GM12878 (cell line): ENCODE measurements at regions not wholly inside any gene's neighbourhood (a gene's known extent, or its start where the extent isn't known, plus 50 kb on each side); places are given as distances from the start of the nearest gene placed in this dataset.

Source experiments
- ATAC-seq: fragments of 200-7000 bp; cut with Tn5 transposase; 3 replicates; pipeline ENCODE4 v1.9.1; 2020; ENCODE audit warnings: mild to moderate bottlenecking, moderate library complexity
- BruUV-seq: library from RNA; stranded (reverse); fragments of 400-500 nt; replicated peaks from 2 replicates; lab custom pipeline; 2021; lab: Mats Ljungman, UMichigan
- CTCF ChIA-PET: fragments of 300-600 bp; sonication (Branson Sonifier 250); formaldehyde crosslinking; extraction: SDS; loops from one replicate; lab custom pipeline; 2021; ENCODE audit warnings: inconsistent platforms; lab: Yijun Ruan, JAX
- POLR2A ChIA-PET: fragments of 350-600 bp; formaldehyde crosslinking; extraction: SDS; loops from one replicate; lab custom pipeline; 2021; ENCODE audit warnings: inconsistent platforms; lab: Charles Lee
- RAD21 ChIA-PET: fragments of 300-600 bp; sonication (Branson Sonifier 250); formaldehyde crosslinking; loops from one replicate; lab custom pipeline; 2023; ENCODE audit warnings: antibody characterized with exemption; ENCODE audit not compliant: unreplicated experiment; lab: Charles Lee
- SMC1A ChIA-PET: fragments of 300-600 bp; sonication (Branson Sonifier 250); formaldehyde crosslinking; loops from one replicate; lab custom pipeline; 2023; ENCODE audit not compliant: unreplicated experiment, uncharacterized antibody; lab: Charles Lee
- DNase-seq: peaks from one replicate; pipeline ENCODE4 v3.0.0-alpha.2; 2011; ENCODE audit warnings: low read depth, low spot score
- FAIRE-seq: peaks from 3 replicates; lab custom pipeline; 2011; peaks lifted over from hg19 to GRCh38; lab: Jason Lieb, UNC
- H2AFZ ChIP-seq: 2 replicates; pipeline ENCODE4 v1.6.0; 2011; ENCODE audit warnings: low read depth, low read length, control low read depth; ENCODE audit not compliant: control insufficient read depth
- H3K27ac ChIP-seq: 2 replicates; pipeline ENCODE4 v1.5.1; 2011; ENCODE audit warnings: control low read depth; ENCODE audit not compliant: control insufficient read depth, insufficient read depth
- H3K27me3 ChIP-seq, 2 experiments: replicated peaks in 1 of 2; 2 replicates each; pipeline versions ENCODE4 v1.6.0 to v1.6.1; 2011; ENCODE audit warnings: low read length in 1 of 2; ENCODE audit not compliant: control insufficient read depth in 2 of 2, insufficient read depth in 2 of 2
- H3K36me3 ChIP-seq, 2 experiments: 2 replicates each; pipeline ENCODE4 v1.5.1; 2011; ENCODE audit warnings: low read length in 1 of 2; ENCODE audit not compliant: control insufficient read depth in 2 of 2, insufficient read depth in 2 of 2
- H3K4me1 ChIP-seq: 2 replicates; pipeline ENCODE4 v1.6.1; 2011; ENCODE audit warnings: mild to moderate bottlenecking, low read length, moderate library complexity, mixed read lengths; ENCODE audit not compliant: control insufficient read depth, insufficient read depth
- H3K4me2 ChIP-seq: 2 replicates; pipeline ENCODE4 v1.6.0; 2011; ENCODE audit warnings: control low read depth; ENCODE audit not compliant: control insufficient read depth, insufficient read depth
- H3K4me3 ChIP-seq: fragments of 200-600 bp; sonication (generic); 2 replicates; pipeline ENCODE4 v1.5.1; 2016
- H3K79me2 ChIP-seq: 2 replicates; pipeline ENCODE4 v1.6.0; 2011; ENCODE audit warnings: low read length; ENCODE audit not compliant: control insufficient read depth, insufficient read depth
- H3K9ac ChIP-seq: 2 replicates; pipeline ENCODE4 v1.8.0; 2011; ENCODE audit warnings: low read length, control low read depth, mixed read lengths; ENCODE audit not compliant: control insufficient read depth, insufficient read depth
- H3K9me3 ChIP-seq: replicated peaks from 3 replicates; pipeline ENCODE4 v1.5.1; 2011; ENCODE audit warnings: mild to moderate bottlenecking, low read length; ENCODE audit not compliant: control insufficient read depth, insufficient read depth
- H4K20me1 ChIP-seq: 2 replicates; pipeline ENCODE4 v1.6.0; 2011; ENCODE audit not compliant: control insufficient read depth, insufficient read depth
- CREM ChIP-seq: IDR thresholded peaks from 2 replicates; pipeline ENCODE4 v1.6.1; 2014; ENCODE audit warnings: antibody characterized with exemption, low read depth
- EED ChIP-seq: sonication (generic); IDR thresholded peaks from 2 replicates; pipeline ENCODE4 v1.6.1; 2016; ENCODE audit warnings: antibody characterized with exemption, low read depth
- EP300 ChIP-seq, 2 experiments: fragments of 150-350 bp in 1 of 2; IDR thresholded peaks; 2 replicates each; pipeline ENCODE4 v1.6.1; 2011 to 2012; ENCODE audit warnings: low read depth in 2 of 2, low read length in 2 of 2, borderline replicate concordance in 1 of 2, improper control_type of control experiment in 1 of 2, inconsistent platforms in 1 of 2; ENCODE audit not compliant: control insufficient read depth in 1 of 2
- JUNB ChIP-seq: IDR thresholded peaks from 2 replicates; pipeline ENCODE4 v1.6.1; 2016; ENCODE audit warnings: antibody characterized with exemption, mild to moderate bottlenecking
- JUND ChIP-seq: IDR thresholded peaks from 2 replicates; pipeline ENCODE4 v1.6.1; 2012; ENCODE audit warnings: low read depth, mild to moderate bottlenecking, low read length, improper control_type of control experiment, moderate library complexity
- NFIC ChIP-seq: IDR thresholded peaks from 2 replicates; pipeline ENCODE4 v1.6.1; 2012; ENCODE audit warnings: low read depth, mild to moderate bottlenecking, inconsistent platforms, low read length, moderate library complexity
- RAD21 ChIP-seq: IDR thresholded peaks from 2 replicates; pipeline ENCODE4 v1.6.1; 2011; ENCODE audit warnings: mild to moderate bottlenecking, low read depth, low read length, moderate library complexity; ENCODE audit not compliant: insufficient read depth
- RB1 ChIP-seq: fragments of 450-650 bp; formaldehyde crosslinking; IDR thresholded peaks from 2 replicates; pipeline ENCODE4 v1.6.1; 2017; ENCODE audit warnings: mild to moderate bottlenecking, borderline replicate concordance
- SIN3A ChIP-seq: IDR thresholded peaks from 2 replicates; pipeline ENCODE4 v1.6.1; 2012; ENCODE audit warnings: low read depth, low read length, improper control_type of control experiment
- WGBS: methylation state at CpG from one replicate; pipeline ENCODE4 v1.1.6; 2016; ENCODE audit warnings: low lambda C conversion rate; ENCODE audit not compliant: insufficient replicate concordance, insufficient coverage; ENCODE audit errors: missing lambda C conversion rate; 5-methylcytosine and 5-hydroxymethylcytosine counted together
- in situ Hi-C: fragments of 300-500 bp; cut with MboI; formaldehyde crosslinking; loops from 9 replicates; pipeline ENCODE4 v1.14.3; 2018; ENCODE audit warnings: mixed read lengths
- intact Hi-C: fragments of 100-400 bp; cut with micrococcal nuclease; formaldehyde crosslinking; loops from one replicate; pipeline ENCODE4 v1.14.2; 2022; ENCODE audit not compliant: unreplicated experiment
- TF ChIP-seq, protein P1 (sequence below): IDR thresholded peaks from 2 replicates; pipeline ENCODE4 v1.6.1; 2012; ENCODE audit warnings: low read depth, low read length, improper control_type of control experiment

DNA sequence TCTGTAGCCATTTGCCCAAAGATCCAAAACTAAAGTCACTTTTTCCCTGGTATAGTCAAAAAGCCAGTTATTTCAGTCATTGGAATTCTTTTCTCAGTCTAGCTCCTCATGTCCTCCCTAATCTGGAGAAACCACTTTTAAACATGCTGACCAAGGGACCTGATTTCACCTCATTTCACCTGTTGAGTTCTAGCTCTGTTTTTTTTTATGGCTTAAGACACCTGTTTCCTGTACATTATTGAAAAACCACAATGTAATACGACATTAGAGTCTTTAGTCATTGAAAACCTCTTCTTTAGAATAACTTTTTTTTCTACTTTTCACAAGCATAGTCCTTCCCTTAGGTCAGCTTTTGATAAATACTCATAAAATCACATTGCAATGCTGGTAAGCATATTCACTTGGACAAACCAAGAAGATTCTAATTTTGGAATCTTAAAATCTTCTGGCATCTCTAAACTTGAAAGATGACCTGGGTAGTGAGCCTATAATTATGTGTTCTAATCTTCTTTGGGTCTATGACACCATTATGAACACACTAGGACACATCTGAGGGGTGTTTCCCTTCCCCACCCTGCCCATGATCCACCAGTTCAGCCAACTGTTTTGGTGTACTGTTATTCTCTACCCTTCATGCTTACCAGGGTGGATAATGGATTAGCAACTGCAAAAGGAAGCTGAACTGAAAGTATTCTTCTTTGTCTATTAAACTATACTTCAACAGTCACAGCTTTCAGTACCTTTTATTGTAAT is 103.5 kb upstream of the FXR1 start:
- no peaks in the 10 kb centered on the region for H3K4me1 ChIP-seq
- H4K20me1 ChIP-seq, result no peaks in the 10 kb centered on the region
- CTCF ChIA-PET, result interaction anchor here (1.2 to 1.6 kb wide), 2 partner anchors 15 to 27 kb away, joined by 3 to 4 read pairs; no protein-coding TSS in a partner anchor
- TF ChIP-seq EED, result no peak
- TF ChIP-seq JUND, result no peak
- no peak for TF ChIP-seq CREM
- TF ChIP-seq JUNB, result no peak
- TF ChIP-seq RB1, result no peak
- TF ChIP-seq SIN3A, result no peak
- TF ChIP-seq RAD21, result no peak
- TF ChIP-seq NFIC, result no peak
- TF ChIP-seq EP300 (IDR thresholded peaks at IDR 0.05; ENCODE audit: borderline replicate concordance in 1 of 2, control insufficient read depth in 1 of 2, low read depth in 2 of 2, low read length in 2 of 2), result no peak
- TF ChIP-seq, protein P1, sequence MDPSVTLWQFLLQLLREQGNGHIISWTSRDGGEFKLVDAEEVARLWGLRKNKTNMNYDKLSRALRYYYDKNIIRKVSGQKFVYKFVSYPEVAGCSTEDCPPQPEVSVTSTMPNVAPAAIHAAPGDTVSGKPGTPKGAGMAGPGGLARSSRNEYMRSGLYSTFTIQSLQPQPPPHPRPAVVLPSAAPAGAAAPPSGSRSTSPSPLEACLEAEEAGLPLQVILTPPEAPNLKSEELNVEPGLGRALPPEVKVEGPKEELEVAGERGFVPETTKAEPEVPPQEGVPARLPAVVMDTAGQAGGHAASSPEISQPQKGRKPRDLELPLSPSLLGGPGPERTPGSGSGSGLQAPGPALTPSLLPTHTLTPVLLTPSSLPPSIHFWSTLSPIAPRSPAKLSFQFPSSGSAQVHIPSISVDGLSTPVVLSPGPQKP, result no peak
- no peaks in the 10 kb centered on the region for H3K79me2 ChIP-seq
- SMC1A ChIA-PET, result no interaction called here
- no peak overlapping the region for H3K4me2 ChIP-seq
- in situ Hi-C loops, result no loop called here
- no TSS peak for BruUV-seq
- H3K9ac ChIP-seq, result no peak overlapping the region
- H3K36me3 ChIP-seq, result no peaks in the 10 kb centered on the region
- H3K9me3 ChIP-seq, result no peaks in the 10 kb centered on the region
- 0% methylated on average over 1 of the region's 1 CpG for whole genome bisulfite sequencing
- H3K4me3 ChIP-seq, result no peak overlapping the region
- intact Hi-C loops, result loop anchor here (10.0 kb wide), 3 partner anchors 206 to 896 kb away; no protein-coding TSS in a partner anchor
- POLR2A ChIA-PET, result no interaction called here
- H3K27ac ChIP-seq, result no peak overlapping the region
- DNase-seq (no peak), ATAC-seq (no peak), FAIRE-seq (no peak)
- RAD21 ChIA-PET, result no interaction called here
- H3K27me3 ChIP-seq, result no peaks in the 10 kb centered on the region
- no peak overlapping the region for H2AFZ ChIP-seq
